ENCODE measurements at regions not wholly inside any gene's neighbourhood (a gene's known extent, or its start where the extent isn't known, plus 50 kb on each side); places are given as distances from the start of the nearest gene placed in this dataset.

DNA sequence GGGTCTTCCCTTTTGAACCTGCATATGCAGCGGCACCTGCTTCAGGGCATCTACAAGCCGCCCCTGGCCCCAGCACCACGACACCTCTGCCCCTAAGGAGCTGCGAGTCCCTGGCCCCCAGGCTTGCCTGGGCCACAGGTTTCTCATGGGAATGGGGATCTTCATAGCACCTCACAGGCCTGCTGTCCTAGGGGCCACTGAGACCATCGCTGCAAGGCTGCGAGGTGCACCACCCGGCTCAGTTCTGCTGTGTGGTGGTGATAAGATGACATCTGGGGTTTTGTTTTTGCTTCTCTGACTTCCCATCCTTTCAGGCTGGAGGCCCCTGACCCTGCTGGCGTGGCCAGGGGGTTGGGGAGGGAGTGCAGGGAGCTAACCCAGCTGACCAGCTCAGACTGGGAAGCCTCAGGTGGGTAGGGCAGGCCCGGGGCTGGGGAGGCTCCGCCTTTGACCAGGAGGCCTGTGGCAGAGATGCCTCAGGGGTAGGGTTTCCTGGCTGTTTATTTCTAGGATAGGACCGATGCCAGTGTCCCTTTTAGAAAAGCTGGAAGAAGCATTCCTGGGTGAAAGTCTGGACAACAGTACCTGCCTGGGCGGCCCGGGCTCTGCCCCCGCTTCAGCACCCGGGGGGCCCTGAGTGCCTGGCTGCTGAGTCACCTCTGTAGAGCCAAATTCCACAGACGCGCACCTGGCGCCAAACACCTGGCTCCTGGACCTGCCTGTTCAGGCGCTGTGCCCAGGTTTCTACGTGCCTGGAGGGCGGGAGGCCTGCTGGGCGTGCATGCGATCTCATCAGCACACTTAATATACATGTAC, 264.7 kb downstream of the DLL1 start:
- TF ChIP-seq, protein P1, sequence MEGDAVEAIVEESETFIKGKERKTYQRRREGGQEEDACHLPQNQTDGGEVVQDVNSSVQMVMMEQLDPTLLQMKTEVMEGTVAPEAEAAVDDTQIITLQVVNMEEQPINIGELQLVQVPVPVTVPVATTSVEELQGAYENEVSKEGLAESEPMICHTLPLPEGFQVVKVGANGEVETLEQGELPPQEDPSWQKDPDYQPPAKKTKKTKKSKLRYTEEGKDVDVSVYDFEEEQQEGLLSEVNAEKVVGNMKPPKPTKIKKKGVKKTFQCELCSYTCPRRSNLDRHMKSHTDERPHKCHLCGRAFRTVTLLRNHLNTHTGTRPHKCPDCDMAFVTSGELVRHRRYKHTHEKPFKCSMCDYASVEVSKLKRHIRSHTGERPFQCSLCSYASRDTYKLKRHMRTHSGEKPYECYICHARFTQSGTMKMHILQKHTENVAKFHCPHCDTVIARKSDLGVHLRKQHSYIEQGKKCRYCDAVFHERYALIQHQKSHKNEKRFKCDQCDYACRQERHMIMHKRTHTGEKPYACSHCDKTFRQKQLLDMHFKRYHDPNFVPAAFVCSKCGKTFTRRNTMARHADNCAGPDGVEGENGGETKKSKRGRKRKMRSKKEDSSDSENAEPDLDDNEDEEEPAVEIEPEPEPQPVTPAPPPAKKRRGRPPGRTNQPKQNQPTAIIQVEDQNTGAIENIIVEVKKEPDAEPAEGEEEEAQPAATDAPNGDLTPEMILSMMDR (IDR thresholded peaks at IDR 0.05; ENCODE audit: insufficient read depth, low read depth, low read length) = no peak
- no peak for TF ChIP-seq EZH2 (IDR thresholded peaks at IDR 0.05; ENCODE audit: insufficient read depth, low read length)

All from astrocyte (in vitro differentiated cells and primary cell).